ENCODE measurements at regions not wholly inside any gene's neighbourhood (a gene's known extent, or its start where the extent isn't known, plus 50 kb on each side); places are given as distances from the start of the nearest gene placed in this dataset.

DNA sequence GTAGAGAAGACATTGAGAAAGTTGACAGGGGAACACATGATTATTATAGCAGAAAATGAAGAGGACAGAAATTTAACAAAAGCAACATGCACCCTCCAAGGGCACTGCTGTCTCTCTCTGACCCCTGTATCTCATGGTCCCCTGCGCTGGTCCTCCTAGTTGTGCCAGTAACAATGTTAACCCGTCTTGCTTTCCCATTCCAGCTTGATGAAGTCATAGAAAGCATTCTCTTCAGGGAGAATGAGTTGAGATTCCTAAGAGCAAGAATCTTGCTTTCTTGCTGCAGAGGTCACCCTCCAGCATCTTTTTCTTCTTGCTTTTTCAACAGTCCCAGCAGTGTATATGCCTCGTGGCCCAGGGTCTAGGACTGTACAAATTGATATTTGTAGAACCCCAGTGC lies 279.6 kb upstream of the ADAMTSL1 start:
- H3K9me3 ChIP-seq (ENCODE audit: control insufficient read depth, low read depth, low read length): no peaks in the 10 kb centered on the region
- H2AK5ac ChIP-seq (ENCODE audit: insufficient read length, low read length): no peak overlapping the region
- DNase-seq: no peak
- H3K9ac ChIP-seq (ENCODE audit: extremely low read depth, insufficient read length, low read length): no peak overlapping the region
- H3K56ac ChIP-seq (ENCODE audit: insufficient read length, low read depth, low read length): no peak overlapping the region
- H3K27me3 ChIP-seq (ENCODE audit: insufficient read depth, low read length): no peaks in the 10 kb centered on the region
- H2BK5ac ChIP-seq (ENCODE audit: insufficient read length, low read length): no peak overlapping the region
- no peak overlapping the region for H3K27ac ChIP-seq (ENCODE audit: insufficient read length, low read depth, low read length)
- no peaks in the 10 kb centered on the region for H4K20me1 ChIP-seq (ENCODE audit: control insufficient read depth, insufficient read depth, insufficient read length)
- H3K4me3 Mint-ChIP-seq: no peak overlapping the region
- no peak overlapping the region for H2BK15ac ChIP-seq (ENCODE audit: low read depth, low read length)
- no peak overlapping the region for H3K14ac ChIP-seq (ENCODE audit: insufficient read depth, low read length)
- H2AFZ ChIP-seq (ENCODE audit: low read length): no peak overlapping the region
- no peaks in the 10 kb centered on the region for H3K4me1 ChIP-seq (ENCODE audit: insufficient read depth, low read length)
- H3K27me3 Mint-ChIP-seq (ENCODE audit: low read depth): no peaks in the 10 kb centered on the region
- H3K36me3 Mint-ChIP-seq (ENCODE audit: insufficient read depth in 1 of 3, low read depth in 3 of 3): no peaks in the 10 kb centered on the region
- H3K4me2 ChIP-seq (ENCODE audit: insufficient read depth, insufficient read length, low read length): no peak overlapping the region
- no peak overlapping the region for H2BK20ac ChIP-seq (ENCODE audit: low read depth, low read length, poor library complexity, severe bottlenecking)
- TF ChIP-seq, protein P1, sequence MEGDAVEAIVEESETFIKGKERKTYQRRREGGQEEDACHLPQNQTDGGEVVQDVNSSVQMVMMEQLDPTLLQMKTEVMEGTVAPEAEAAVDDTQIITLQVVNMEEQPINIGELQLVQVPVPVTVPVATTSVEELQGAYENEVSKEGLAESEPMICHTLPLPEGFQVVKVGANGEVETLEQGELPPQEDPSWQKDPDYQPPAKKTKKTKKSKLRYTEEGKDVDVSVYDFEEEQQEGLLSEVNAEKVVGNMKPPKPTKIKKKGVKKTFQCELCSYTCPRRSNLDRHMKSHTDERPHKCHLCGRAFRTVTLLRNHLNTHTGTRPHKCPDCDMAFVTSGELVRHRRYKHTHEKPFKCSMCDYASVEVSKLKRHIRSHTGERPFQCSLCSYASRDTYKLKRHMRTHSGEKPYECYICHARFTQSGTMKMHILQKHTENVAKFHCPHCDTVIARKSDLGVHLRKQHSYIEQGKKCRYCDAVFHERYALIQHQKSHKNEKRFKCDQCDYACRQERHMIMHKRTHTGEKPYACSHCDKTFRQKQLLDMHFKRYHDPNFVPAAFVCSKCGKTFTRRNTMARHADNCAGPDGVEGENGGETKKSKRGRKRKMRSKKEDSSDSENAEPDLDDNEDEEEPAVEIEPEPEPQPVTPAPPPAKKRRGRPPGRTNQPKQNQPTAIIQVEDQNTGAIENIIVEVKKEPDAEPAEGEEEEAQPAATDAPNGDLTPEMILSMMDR (conservative IDR thresholded peaks at IDR 0.05): no peak
- no peak overlapping the region for H4K91ac ChIP-seq (ENCODE audit: insufficient read length, low read depth, low read length)
- no peak overlapping the region for H3K27ac Mint-ChIP-seq
- H3K18ac ChIP-seq (ENCODE audit: insufficient read length, low read depth, low read length): no peak overlapping the region
- WGBS (ENCODE audit: extremely low coverage, insufficient read length, low lambda C conversion rate): no CpG with 5 or more reads among the region's 3 CpGs
- H3K23me2 ChIP-seq (ENCODE audit: insufficient read length, low read depth, low read length, poor library complexity, severe bottlenecking): no peaks in the 10 kb centered on the region
- no peak overlapping the region for H3K23ac ChIP-seq (ENCODE audit: insufficient read length, low read depth, low read length)
- no peaks in the 10 kb centered on the region; a peak in 1 of 5 replicates for H3K9me3 Mint-ChIP-seq
- H2BK120ac ChIP-seq (ENCODE audit: low read depth, low read length, poor library complexity, severe bottlenecking): no peak overlapping the region
- H3K79me1 ChIP-seq (ENCODE audit: insufficient read depth, low read depth, low read length, poor library complexity, severe bottlenecking): no peaks in the 10 kb centered on the region
- H2BK12ac ChIP-seq (ENCODE audit: insufficient read length, low read depth, low read length): no peak overlapping the region
- no peaks in the 10 kb centered on the region; a peak in 1 of 4 replicates for H3K4me1 Mint-ChIP-seq
- H4K8ac ChIP-seq (replicated peaks; ENCODE audit: insufficient read length, low read depth, low read length): no peak overlapping the region
- H4K5ac ChIP-seq (ENCODE audit: insufficient read length, low read depth, low read length): no peak overlapping the region
- H3K4ac ChIP-seq (ENCODE audit: low read depth, low read length): no peak overlapping the region
- no peak overlapping the region for H3T11ph ChIP-seq (ENCODE audit: low read length)
- no peaks in the 10 kb centered on the region for H3K79me2 ChIP-seq (ENCODE audit: insufficient read depth, low read length)
